ENCODE measurements at regions not wholly inside any gene's neighbourhood (a gene's known extent, or its start where the extent isn't known, plus 50 kb on each side); places are given as distances from the start of the nearest gene placed in this dataset.
A peak's percentile ranks its signal among the peaks of the same experiment; 100 is the strongest.

- Mint-ChIP-seq H3K9me3 (peaks cover 4% of the 10 kb centered on the region), H3K4me1 (peaks cover 50% of the 10 kb centered on the region), H3K27ac (peak overlapping the region; percentile 14), H3K27me3 (no peaks in the 10 kb centered on the region), H3K4me3 (no peak overlapping the region), H3K36me3 (ENCODE audit: low read depth) (no peaks in the 10 kb centered on the region)
- ATAC-seq (replicated peaks) = no peak
These were observed 57.8 kb upstream of the NABP1 start for GRCh38 chr2:191620144-191620543.

DNA sequence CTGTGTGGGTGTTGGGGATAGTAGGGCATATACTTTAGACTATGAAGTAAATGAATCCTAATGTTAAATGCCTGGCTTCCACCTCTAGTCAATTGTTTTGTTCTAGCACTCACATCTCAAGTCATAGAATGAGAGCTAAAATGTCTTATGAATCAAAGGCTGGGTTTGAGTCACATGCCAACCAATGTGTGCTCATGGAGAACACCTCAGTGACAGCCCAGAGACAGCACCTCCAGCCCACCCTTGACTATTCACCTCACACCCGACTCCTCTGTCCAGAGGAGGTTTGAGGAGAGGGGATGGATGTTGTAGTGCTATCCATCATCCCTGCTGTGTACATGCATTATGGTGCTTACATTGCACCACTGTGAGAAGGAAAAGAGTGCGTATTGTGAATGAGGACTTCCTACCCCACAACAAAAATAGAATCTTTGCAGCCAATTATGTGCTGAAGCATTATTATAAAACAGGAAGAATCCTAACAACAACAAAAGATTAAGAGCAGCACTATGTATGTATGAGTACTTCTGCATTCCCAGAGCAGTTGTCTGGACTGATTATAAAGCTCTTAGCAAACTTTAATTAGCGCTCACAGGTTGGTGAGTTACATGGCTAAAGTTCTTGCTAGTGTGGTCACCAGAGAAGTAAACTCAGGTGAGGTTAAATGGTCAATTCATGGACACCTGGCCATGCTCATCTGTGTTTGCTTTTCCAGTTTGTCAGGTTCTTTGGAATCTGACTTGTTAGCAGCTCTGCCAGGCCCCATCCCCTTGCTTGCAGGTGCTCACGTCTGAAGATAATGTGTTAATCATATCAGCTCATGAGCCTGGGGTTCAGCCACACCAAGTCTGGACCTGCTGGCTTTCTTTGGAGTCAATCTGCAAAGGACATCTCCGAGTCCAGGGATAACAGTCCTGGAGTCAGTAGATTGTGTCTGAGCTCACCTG, 55.3 kb upstream of the NABP1 start:
- Mint-ChIP-seq H3K4me1 (peaks cover 52% of the 10 kb centered on the region), H3K27ac (peak overlapping the region; percentile 66), H3K9me3 (peaks cover 7% of the 10 kb centered on the region), H3K27me3 (no peaks in the 10 kb centered on the region), H3K4me3 (peak overlapping the region; percentile 23), H3K36me3 (ENCODE audit: low read depth) (no peaks in the 10 kb centered on the region)
- peak; percentile 68 for ATAC-seq (replicated peaks)

DNA sequence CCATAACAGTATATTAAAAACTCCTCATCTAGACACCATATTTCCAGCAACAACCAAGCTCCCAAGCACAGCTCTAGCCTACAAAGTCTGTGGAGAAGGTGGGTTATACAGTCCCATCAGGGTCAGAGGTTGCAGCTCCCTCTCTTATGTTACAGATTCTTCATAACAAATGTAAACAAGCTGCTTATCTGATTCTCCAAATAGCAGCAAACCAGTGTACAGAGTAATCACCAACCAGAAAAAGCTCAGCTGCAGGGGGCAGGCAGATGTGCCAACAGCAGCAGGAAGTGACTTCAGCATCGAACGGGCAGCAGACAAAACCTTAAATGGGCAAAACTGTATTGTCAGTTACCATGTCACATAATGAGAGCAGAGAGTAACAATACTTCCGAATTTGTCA, 52.9 kb upstream of the NABP1 start:
- peak overlapping the region; percentile 88 for H3K27ac Mint-ChIP-seq
- H3K36me3 Mint-ChIP-seq (ENCODE audit: low read depth) = no peaks in the 10 kb centered on the region
- ATAC-seq (replicated peaks) = peak; percentile 76
- H3K9me3 Mint-ChIP-seq = peaks cover 7% of the 10 kb centered on the region
- H3K4me1 Mint-ChIP-seq = peaks cover 43% of the 10 kb centered on the region
- peak overlapping the region; percentile 57 for H3K4me3 Mint-ChIP-seq
- no peaks in the 10 kb centered on the region for H3K27me3 Mint-ChIP-seq

DNA sequence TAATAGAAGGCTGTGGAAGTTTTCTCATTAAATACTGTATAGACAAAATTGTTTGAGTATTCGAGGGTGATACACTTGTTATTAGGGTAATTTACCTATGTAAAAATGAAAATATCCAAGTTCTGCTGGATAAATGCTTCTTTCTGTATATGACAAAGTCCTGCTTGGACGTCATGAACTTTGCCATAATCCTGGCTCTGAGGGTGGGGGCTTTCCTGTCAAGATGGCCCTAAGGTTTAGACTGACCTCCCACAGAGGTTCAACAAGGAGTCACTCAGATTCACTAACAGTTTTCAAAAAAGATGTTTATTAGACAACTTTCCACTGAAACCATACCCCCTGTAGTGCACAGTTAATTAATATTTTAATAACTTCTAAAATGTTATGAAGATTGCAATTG, 52.5 kb upstream of the NABP1 start:
- Mint-ChIP-seq H3K4me1 (peaks cover 42% of the 10 kb centered on the region), H3K36me3 (ENCODE audit: low read depth) (no peaks in the 10 kb centered on the region), H3K27ac (peak overlapping the region; percentile 88), H3K27me3 (no peaks in the 10 kb centered on the region), H3K4me3 (peak overlapping the region; percentile 57), H3K9me3 (peaks cover 7% of the 10 kb centered on the region)
- ATAC-seq (replicated peaks) = no peak

DNA sequence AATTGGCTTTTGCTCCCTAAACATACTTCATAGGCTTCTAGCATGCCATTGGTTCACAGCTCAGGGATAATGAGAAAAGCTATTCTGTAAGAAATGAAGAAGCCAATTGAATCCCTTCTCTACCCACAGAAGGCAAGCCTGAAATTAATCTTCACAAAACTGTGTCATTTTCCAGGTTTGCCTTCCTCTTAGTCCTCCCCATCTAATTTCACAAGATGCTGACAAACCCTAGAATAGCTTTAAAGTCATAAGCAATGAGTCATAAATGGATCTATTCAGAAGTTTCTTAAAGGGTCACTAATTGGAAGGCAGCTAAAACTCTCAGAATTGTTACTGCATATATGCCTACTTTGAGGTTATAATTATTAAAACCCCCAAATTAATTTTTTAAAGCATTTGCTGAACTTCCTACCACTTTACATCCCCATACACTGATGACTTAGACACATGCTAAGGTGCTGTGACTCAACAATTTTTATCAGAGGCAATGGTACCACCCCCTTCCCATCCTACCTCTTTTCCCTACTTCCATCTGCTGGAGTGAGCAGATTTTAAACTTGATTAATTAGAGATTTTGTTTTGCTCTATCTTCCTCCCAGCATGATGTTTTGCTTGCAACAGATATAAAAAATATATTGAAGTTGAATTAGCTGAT, 51.3 kb upstream of the NABP1 start:
- Mint-ChIP-seq H3K27me3 (no peaks in the 10 kb centered on the region), H3K4me3 (peak overlapping the region; percentile 35), H3K4me1 (peaks cover 37% of the 10 kb centered on the region), H3K9me3 (peaks cover 3% of the 10 kb centered on the region), H3K27ac (no peak overlapping the region), H3K36me3 (ENCODE audit: low read depth) (no peaks in the 10 kb centered on the region)
- no peak for ATAC-seq (replicated peaks)

DNA sequence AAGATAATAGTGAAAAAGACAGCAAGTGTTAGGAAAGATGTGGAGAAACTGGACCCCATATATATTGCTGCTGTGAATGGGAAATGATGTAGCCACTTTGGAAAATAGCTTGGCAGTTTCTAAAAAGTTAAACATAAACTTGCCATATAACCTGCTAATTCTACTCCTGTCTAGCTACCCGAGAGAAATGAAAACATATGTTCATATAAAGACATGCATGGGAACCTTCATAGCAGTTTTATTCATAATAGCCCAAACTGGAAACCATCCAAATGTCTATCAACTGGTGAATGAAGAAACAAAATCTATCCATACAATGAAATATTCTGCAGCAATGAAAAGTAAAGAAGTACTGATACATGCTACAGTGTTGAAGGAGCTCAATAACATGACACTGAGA, 50.4 kb upstream of the NABP1 start:
- Mint-ChIP-seq H3K27me3 (no peaks in the 10 kb centered on the region), H3K27ac (peak overlapping the region; percentile 8), H3K9me3 (peaks cover 3% of the 10 kb centered on the region), H3K36me3 (ENCODE audit: low read depth) (no peaks in the 10 kb centered on the region), H3K4me3 (no peak overlapping the region), H3K4me1 (peaks cover 34% of the 10 kb centered on the region)
- ATAC-seq (replicated peaks) = no peak
